ENCODE measurements at regions not wholly inside any gene's neighbourhood (a gene's known extent, or its start where the extent isn't known, plus 50 kb on each side); places are given as distances from the start of the nearest gene placed in this dataset.
"Not testable (repeated sequence)": the region's sequence is repeated elsewhere in the genome, so short reads cannot be mapped to it uniquely, and the experiment has no call there.

DNA sequence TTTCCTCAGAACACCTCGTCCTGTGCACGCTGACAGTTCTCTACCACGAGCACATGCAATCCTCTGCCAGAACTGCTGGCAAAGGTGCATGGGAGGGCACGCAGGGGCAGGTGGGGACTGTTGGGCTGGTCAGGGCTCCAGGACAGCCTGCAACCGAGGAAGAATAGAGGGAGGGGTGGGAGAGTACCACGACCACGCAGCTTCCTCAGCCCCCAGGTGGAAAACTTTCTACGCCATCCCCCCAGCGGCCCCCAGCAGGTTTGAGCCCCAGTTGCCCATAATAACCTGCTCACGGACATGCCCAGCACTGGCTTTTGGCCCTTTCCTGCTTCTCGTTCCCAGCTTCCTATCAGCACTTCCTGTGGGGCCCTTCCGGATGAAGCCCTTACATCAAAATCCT, 199.3 kb downstream of the C16orf95 start:
- Histone ChIP-seq H3F3A (ENCODE audit: insufficient read depth) (no peaks in the 10 kb centered on the region), H3K9ac (no peak overlapping the region), H3K9me3 (ENCODE audit: low read depth) (no peaks in the 10 kb centered on the region), H2AFZ (no peak overlapping the region), H3K27me3 (replicated peaks; ENCODE audit: insufficient read depth) (peaks cover 53% of the 10 kb centered on the region), H3K4me2 (ENCODE audit: unreplicated experiment) (no peak overlapping the region), H3K27ac (no peak overlapping the region), H3K9me2 (ENCODE audit: insufficient read depth) (no peaks in the 10 kb centered on the region), H4K20me1 (ENCODE audit: insufficient read depth) (no peaks in the 10 kb centered on the region), H3K4me3 (no peak overlapping the region), H3K36me3 (ENCODE audit: low read depth) (no peaks in the 10 kb centered on the region), H3K4me1 (ENCODE audit: insufficient read depth) (no peaks in the 10 kb centered on the region), H3K79me2 (ENCODE audit: insufficient read depth) (no peaks in the 10 kb centered on the region)
- 32 to 35% methylated on average over 12 of the region's 12 CpGs for WGBS, 2 experiments (ENCODE audit: low coverage in 1 of 2, low lambda C conversion rate in 2 of 2, missing lambda C conversion rate in 2 of 2)
- DNase-seq = no peak
- TF ChIP-seq EZH2phosphoT487 (IDR thresholded peaks at IDR 0.05; ENCODE audit: insufficient read depth, low read depth) = no peak
- in situ Hi-C loops (cut with MboI) = no loop called here

DNA sequence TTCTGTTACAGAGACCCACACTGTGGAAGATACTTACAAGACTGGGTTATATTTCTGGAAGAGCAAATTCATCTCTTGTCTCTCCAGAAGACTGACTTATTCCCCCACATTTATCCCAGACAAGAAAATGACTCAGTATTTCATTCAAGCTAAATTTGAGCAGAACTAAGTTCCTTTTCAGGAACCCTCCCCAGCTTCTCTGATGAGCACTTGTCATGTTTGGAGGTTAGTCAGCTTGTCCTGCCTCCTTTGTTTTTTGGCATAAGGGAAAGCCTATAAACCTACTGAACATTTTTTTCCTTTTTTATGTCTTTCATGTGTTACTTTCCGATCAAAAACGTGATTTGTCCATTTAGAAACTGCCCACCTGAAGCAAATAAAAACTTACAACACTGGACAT, 198.0 kb downstream of the C16orf95 start:
- Histone ChIP-seq H2AFZ (no peak overlapping the region), H3F3A (ENCODE audit: insufficient read depth) (no peaks in the 10 kb centered on the region), H3K79me2 (ENCODE audit: insufficient read depth) (no peaks in the 10 kb centered on the region), H3K9me2 (ENCODE audit: insufficient read depth) (no peaks in the 10 kb centered on the region), H3K4me2 (ENCODE audit: unreplicated experiment) (no peak overlapping the region), H4K20me1 (ENCODE audit: insufficient read depth) (no peaks in the 10 kb centered on the region), H3K27ac (no peak overlapping the region), H3K36me3 (ENCODE audit: low read depth) (no peaks in the 10 kb centered on the region), H3K9ac (no peak overlapping the region), H3K4me1 (ENCODE audit: insufficient read depth) (no peaks in the 10 kb centered on the region), H3K4me3 (no peak overlapping the region), H3K9me3 (ENCODE audit: low read depth) (no peaks in the 10 kb centered on the region), H3K27me3 (replicated peaks; ENCODE audit: insufficient read depth) (peaks cover 42% of the 10 kb centered on the region)
- WGBS, 2 experiments (ENCODE audit: low coverage in 1 of 2, low lambda C conversion rate in 2 of 2, missing lambda C conversion rate in 2 of 2) = 19 to 39% methylated on average over 2 of the region's 2 CpGs
- DNase-seq = no peak
- in situ Hi-C loops (cut with MboI) = no loop called here
- TF ChIP-seq EZH2 (IDR thresholded peaks at IDR 0.05; ENCODE audit: insufficient read depth, poor library complexity, severe bottlenecking) = no peak
- no peak for TF ChIP-seq EZH2phosphoT487 (IDR thresholded peaks at IDR 0.05; ENCODE audit: insufficient read depth, low read depth)

DNA sequence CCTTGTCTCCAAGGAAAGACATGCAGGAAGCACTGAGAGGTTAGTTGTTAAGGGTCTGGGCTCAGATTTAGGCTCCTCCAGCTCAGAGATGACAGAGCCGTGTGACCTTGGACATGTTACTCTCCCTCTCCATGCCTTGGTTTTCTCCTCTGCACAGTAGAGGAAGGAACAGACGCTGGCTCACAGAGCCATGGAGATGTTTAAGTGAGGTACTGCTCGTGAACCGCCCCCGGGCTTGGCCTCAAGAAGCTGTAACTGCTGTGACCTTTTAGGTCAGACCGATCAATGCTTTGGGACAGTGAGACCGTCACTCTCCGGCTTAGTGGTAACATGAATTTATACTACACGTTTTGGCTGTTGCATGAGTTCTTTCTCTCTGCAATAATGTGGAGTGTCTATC, 197.4 kb downstream of the C16orf95 start:
- H4K20me1 ChIP-seq (ENCODE audit: insufficient read depth) = no peaks in the 10 kb centered on the region
- no peaks in the 10 kb centered on the region for H3K36me3 ChIP-seq (ENCODE audit: low read depth)
- 65% methylated on average over 9 of the region's 9 CpGs for WGBS, 2 experiments (ENCODE audit: low coverage in 1 of 2, low lambda C conversion rate in 2 of 2, missing lambda C conversion rate in 2 of 2)
- no peak overlapping the region for H3K27ac ChIP-seq
- no peak overlapping the region for H2AFZ ChIP-seq
- no peaks in the 10 kb centered on the region for H3F3A ChIP-seq (ENCODE audit: insufficient read depth)
- no peaks in the 10 kb centered on the region for H3K4me1 ChIP-seq (ENCODE audit: insufficient read depth)
- H3K27me3 ChIP-seq (replicated peaks; ENCODE audit: insufficient read depth) = peaks cover 36% of the 10 kb centered on the region
- no peak overlapping the region for H3K4me2 ChIP-seq (ENCODE audit: unreplicated experiment)
- in situ Hi-C loops (cut with MboI) = no loop called here
- H3K9ac ChIP-seq = no peak overlapping the region
- H3K9me2 ChIP-seq (ENCODE audit: insufficient read depth) = no peaks in the 10 kb centered on the region
- no peak overlapping the region for H3K4me3 ChIP-seq
- DNase-seq = no peak
- no peaks in the 10 kb centered on the region for H3K9me3 ChIP-seq (ENCODE audit: low read depth)
- TF ChIP-seq EZH2 (IDR thresholded peaks at IDR 0.05; ENCODE audit: insufficient read depth, poor library complexity, severe bottlenecking) = no peak
- TF ChIP-seq EZH2phosphoT487 (IDR thresholded peaks at IDR 0.05; ENCODE audit: insufficient read depth, low read depth) = no peak
- no peaks in the 10 kb centered on the region for H3K79me2 ChIP-seq (ENCODE audit: insufficient read depth)

DNA sequence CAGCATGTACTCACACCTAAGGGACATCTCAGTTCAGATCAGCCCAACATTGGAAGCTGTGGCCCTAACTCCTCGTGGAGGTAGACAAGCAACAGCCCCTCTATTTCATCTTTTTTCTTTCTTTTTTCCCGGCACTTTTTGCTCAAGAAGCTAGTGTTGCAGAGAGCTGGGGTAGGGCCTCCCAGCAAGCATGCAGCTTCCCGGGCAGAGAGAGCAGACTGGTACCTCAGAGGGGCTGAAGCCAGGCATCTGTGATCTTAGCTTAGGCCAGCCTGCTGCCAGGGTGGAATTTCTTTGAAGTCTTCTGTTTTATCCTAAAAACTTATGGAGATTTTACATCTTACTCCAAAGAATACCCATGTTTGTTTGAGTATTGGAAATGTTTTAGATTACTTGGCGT, 195.4 kb downstream of the C16orf95 start:
- no peaks in the 10 kb centered on the region for H3K9me3 ChIP-seq (ENCODE audit: low read depth)
- H3K4me2 ChIP-seq (ENCODE audit: unreplicated experiment) = no peak overlapping the region
- no peaks in the 10 kb centered on the region for H3K79me2 ChIP-seq (ENCODE audit: insufficient read depth)
- H3K9ac ChIP-seq = no peak overlapping the region
- H3K27me3 ChIP-seq (replicated peaks; ENCODE audit: insufficient read depth) = peaks cover 44% of the 10 kb centered on the region
- no peaks in the 10 kb centered on the region for H3K9me2 ChIP-seq (ENCODE audit: insufficient read depth)
- H3K27ac ChIP-seq = no peak overlapping the region
- no peaks in the 10 kb centered on the region for H3F3A ChIP-seq (ENCODE audit: insufficient read depth)
- 9 to 16% methylated on average over 4 of the region's 4 CpGs for WGBS, 2 experiments (ENCODE audit: low coverage in 1 of 2, low lambda C conversion rate in 2 of 2, missing lambda C conversion rate in 2 of 2)
- no peaks in the 10 kb centered on the region for H3K4me1 ChIP-seq (ENCODE audit: insufficient read depth)
- no peak overlapping the region for H3K4me3 ChIP-seq
- H3K36me3 ChIP-seq (ENCODE audit: low read depth) = no peaks in the 10 kb centered on the region
- DNase-seq = no peak
- TF ChIP-seq EZH2phosphoT487 (IDR thresholded peaks at IDR 0.05; ENCODE audit: insufficient read depth, low read depth) (no peak), EZH2 (IDR thresholded peaks at IDR 0.05; ENCODE audit: insufficient read depth, poor library complexity, severe bottlenecking) (no peak)
- no peaks in the 10 kb centered on the region for H4K20me1 ChIP-seq (ENCODE audit: insufficient read depth)
- no peak overlapping the region for H2AFZ ChIP-seq
- in situ Hi-C loops (cut with MboI) = no loop called here

- Histone ChIP-seq H3K4me3 (no peak overlapping the region), H3K27me3 (replicated peaks; ENCODE audit: insufficient read depth) (peaks cover 48% of the 10 kb centered on the region), H3K79me2 (ENCODE audit: insufficient read depth) (no peaks in the 10 kb centered on the region), H3K9me3 (ENCODE audit: low read depth) (no peaks in the 10 kb centered on the region), H3K27ac (no peak overlapping the region), H3K4me1 (ENCODE audit: insufficient read depth) (no peaks in the 10 kb centered on the region), H4K20me1 (ENCODE audit: insufficient read depth) (no peaks in the 10 kb centered on the region), H3K4me2 (ENCODE audit: unreplicated experiment) (no peak overlapping the region), H3K9ac (no peak overlapping the region), H3K9me2 (ENCODE audit: insufficient read depth) (no peaks in the 10 kb centered on the region), H2AFZ (no peak overlapping the region), H3K36me3 (ENCODE audit: low read depth) (no peaks in the 10 kb centered on the region), H3F3A (ENCODE audit: insufficient read depth) (no peaks in the 10 kb centered on the region)
- 83 to 87% methylated on average over 12 of the region's 12 CpGs for WGBS, 2 experiments (ENCODE audit: low coverage in 1 of 2, low lambda C conversion rate in 2 of 2, missing lambda C conversion rate in 2 of 2)
- TF ChIP-seq EZH2 (IDR thresholded peaks at IDR 0.05; ENCODE audit: insufficient read depth, poor library complexity, severe bottlenecking) (no peak), EZH2phosphoT487 (IDR thresholded peaks at IDR 0.05; ENCODE audit: insufficient read depth, low read depth) (no peak)
- in situ Hi-C loops (cut with MboI) = no loop called here
- no peak for DNase-seq
Observed at GRCh38 chr16:87123356-87124001, 193.7 kb downstream of the C16orf95 start.

DNA sequence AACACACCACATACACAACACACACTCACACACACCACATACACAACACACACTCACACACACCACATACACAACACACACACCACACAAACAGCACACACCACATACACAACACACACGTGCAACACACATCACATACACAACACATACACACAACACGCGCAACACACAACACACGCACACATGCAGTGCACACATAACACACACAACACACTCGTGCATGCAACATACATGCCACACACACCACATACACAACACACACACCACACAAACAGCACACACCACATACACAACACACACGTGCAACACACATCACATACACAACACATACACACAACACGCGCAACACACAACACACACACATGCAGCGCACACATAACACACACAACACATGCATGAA, 192.8 kb downstream of the C16orf95 start:
- H2AFZ ChIP-seq; H3K4me3 ChIP-seq; in situ Hi-C loops (cut with MboI); DNase-seq; H3K9ac ChIP-seq; H4K20me1 ChIP-seq (ENCODE audit: insufficient read depth); H3K4me2 ChIP-seq (ENCODE audit: unreplicated experiment); H3K9me3 ChIP-seq (ENCODE audit: low read depth); H3K9me2 ChIP-seq (ENCODE audit: insufficient read depth); H3K36me3 ChIP-seq (ENCODE audit: low read depth); H3K27ac ChIP-seq; H3F3A ChIP-seq (ENCODE audit: insufficient read depth); H3K79me2 ChIP-seq (ENCODE audit: insufficient read depth); H3K4me1 ChIP-seq (ENCODE audit: insufficient read depth): not testable (repeated sequence)
- peaks cover 38% of the 10 kb centered on the region for H3K27me3 ChIP-seq (replicated peaks; ENCODE audit: insufficient read depth)
- 77 to 80% methylated on average over 8 to 9 of the region's 9 CpGs for WGBS, 2 experiments (ENCODE audit: low coverage in 1 of 2, low lambda C conversion rate in 2 of 2, missing lambda C conversion rate in 2 of 2)

Measured in GM23248 (cell line).